ACC112 (cell line): ENCODE measurements at regions not wholly inside any gene's neighbourhood (a gene's known extent, or its start where the extent isn't known, plus 50 kb on each side); places are given as distances from the start of the nearest gene placed in this dataset.

ENCODE experiments used
- H2AFZ ChIP-seq: fragments of 200-600 bp; sonication (generic); one replicate; pipeline ENCODE4 v1.6.0; 2017; ENCODE audit warnings: antibody characterized with exemption, low read length; ENCODE audit not compliant: unreplicated experiment
- H3K27ac ChIP-seq: fragments of 200-600 bp; sonication (generic); 2 replicates; pipeline ENCODE4 v1.5.1; 2014; ENCODE audit warnings: low read depth, mild to moderate bottlenecking, antibody characterized with exemption, low read length, moderate library complexity
- H3K27me3 ChIP-seq: fragments of 200-600 bp; sonication (generic); 2 replicates; pipeline ENCODE4 v1.6.1; 2014; ENCODE audit warnings: mild to moderate bottlenecking, antibody characterized with exemption, low read length, moderate library complexity, mixed read lengths; ENCODE audit not compliant: insufficient read depth
- H3K36me3 ChIP-seq: fragments of 200-600 bp; sonication (generic); 2 replicates; pipeline ENCODE4 v1.6.1; 2016; ENCODE audit warnings: mild to moderate bottlenecking, antibody characterized with exemption, low read length, moderate library complexity, mixed read lengths; ENCODE audit not compliant: insufficient read depth
- H3K4me1 ChIP-seq: fragments of 200-600 bp; sonication (generic); one replicate; pipeline ENCODE4 v1.6.1; 2016; ENCODE audit warnings: low read length, mixed read lengths; ENCODE audit not compliant: insufficient read depth, unreplicated experiment, control insufficient read depth
- H3K4me3 ChIP-seq: fragments of 200-600 bp; sonication (generic); 2 replicates; pipeline ENCODE4 v1.5.1; 2014; ENCODE audit warnings: mild to moderate bottlenecking, low read depth, low read length
- H3K79me2 ChIP-seq: fragments of 200-600 bp; sonication (generic); one replicate; pipeline ENCODE4 v1.6.0; 2016; ENCODE audit warnings: low read length; ENCODE audit not compliant: control insufficient read depth, unreplicated experiment, insufficient read depth

DNA sequence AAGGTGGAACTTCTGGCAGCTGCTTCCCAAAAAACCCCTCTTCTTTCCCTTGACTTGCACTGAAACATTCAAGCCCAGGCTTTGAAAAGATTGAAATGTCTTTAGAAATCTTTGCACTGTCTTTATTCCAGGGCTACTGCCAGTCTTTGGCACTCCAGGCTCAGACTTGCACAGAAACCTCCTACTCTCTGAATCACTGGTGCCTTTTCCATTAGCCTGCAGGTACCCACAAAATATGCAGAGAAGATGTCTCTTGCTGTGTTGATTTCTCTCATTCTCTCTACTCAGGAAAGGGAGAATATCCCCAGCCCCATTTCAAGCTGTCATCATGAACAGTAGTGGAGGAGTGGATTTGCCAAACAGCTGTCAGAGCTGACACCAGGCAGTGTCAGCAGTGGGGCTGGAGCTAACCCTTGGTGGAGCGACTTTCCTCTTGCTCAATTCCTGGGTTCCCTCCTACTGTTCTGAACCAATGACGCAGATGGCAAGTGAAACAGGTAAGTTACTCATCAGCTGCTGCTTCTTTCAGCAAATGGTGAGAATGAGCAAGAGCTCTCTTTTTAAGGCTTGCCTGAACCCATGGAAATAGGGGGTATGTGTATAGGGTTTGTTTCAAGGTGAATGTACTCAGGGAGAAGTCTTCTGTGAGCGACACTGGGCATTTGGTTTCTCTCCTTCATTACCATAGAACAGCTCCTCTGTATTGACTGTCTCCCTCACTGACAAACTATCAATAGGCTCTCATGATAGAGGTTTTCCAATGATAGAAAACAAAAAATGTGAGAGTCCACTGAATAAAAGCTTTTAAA, 362.4 kb downstream of the ADRA2A start:
- H3K27me3 ChIP-seq, result no peaks in the 10 kb centered on the region
- no peak overlapping the region for H3K27ac ChIP-seq
- H3K36me3 ChIP-seq, result no peaks in the 10 kb centered on the region
- no peaks in the 10 kb centered on the region for H3K79me2 ChIP-seq
- H3K4me3 ChIP-seq, result no peak overlapping the region
- no peak overlapping the region for H2AFZ ChIP-seq
- no peaks in the 10 kb centered on the region for H3K4me1 ChIP-seq

DNA sequence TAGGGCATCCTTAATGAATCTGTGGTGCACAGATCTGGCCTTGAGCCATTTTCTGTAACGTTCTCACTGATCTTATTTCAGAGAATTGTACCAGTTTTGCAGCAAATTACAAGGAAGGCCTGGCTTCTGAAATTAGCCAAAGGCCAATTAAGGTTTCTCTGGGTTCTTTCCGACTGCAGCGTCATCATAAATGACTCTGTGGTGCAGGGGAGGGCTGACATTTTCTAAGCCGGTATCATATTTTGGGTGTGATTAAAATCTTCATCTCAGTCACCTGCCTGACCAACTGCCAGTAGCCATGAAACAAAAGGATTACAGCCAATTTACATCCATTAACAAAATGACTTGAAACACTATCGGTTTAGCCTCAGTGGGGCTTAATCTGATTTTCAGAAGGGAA, 363.7 kb downstream of the ADRA2A start:
- Histone ChIP-seq H3K79me2 (no peaks in the 10 kb centered on the region), H2AFZ (no peak overlapping the region), H3K27ac (no peak overlapping the region), H3K4me1 (no peaks in the 10 kb centered on the region), H3K4me3 (no peak overlapping the region), H3K27me3 (no peaks in the 10 kb centered on the region), H3K36me3 (no peaks in the 10 kb centered on the region)

DNA sequence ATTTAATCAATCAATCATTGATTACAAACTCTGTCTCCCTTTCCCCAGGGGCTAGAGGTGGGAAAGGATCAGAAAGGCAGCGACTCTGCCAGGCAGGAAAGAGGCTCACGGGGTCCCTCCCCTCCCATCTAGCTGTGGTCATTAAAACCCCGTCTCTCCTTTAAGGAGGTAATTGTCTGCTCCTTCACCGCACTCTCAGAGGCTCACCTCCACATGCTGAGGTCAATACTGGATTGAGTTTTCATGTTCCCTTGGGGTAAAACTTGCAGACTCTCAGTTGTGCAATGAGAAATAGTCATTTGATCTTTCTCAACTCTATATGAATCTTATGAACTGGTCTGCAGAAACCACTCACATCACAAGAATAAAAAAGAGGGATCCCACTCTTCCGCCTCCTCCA, 368.8 kb downstream of the ADRA2A start:
- Histone ChIP-seq H3K4me1 (no peaks in the 10 kb centered on the region), H3K79me2 (no peaks in the 10 kb centered on the region), H2AFZ (no peak overlapping the region), H3K27ac (no peak overlapping the region), H3K36me3 (no peaks in the 10 kb centered on the region), H3K27me3 (no peaks in the 10 kb centered on the region), H3K4me3 (no peak overlapping the region)

DNA sequence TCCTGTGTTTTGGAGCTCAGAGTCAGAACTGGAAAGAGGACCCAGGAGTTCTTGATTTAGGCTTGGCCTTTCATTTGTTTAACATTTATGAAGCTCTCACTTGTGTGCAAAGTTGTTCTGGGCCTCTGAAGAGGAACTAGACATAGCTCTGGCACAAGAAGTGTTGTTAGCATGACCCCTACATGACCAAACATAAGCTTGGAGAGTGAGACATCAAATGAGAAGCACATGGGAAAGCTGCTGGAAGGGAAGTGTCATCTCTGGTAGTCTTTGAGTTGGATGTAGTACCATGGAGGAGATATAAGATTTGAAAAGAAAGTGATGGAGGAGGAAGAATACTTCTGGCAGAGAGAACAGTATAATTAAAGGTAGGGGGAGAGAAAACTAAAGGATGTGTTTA, 370.1 kb downstream of the ADRA2A start:
- Histone ChIP-seq H3K27me3 (no peaks in the 10 kb centered on the region), H3K4me3 (no peak overlapping the region), H3K79me2 (no peaks in the 10 kb centered on the region), H2AFZ (no peak overlapping the region), H3K4me1 (no peaks in the 10 kb centered on the region), H3K36me3 (no peaks in the 10 kb centered on the region), H3K27ac (no peak overlapping the region)

DNA sequence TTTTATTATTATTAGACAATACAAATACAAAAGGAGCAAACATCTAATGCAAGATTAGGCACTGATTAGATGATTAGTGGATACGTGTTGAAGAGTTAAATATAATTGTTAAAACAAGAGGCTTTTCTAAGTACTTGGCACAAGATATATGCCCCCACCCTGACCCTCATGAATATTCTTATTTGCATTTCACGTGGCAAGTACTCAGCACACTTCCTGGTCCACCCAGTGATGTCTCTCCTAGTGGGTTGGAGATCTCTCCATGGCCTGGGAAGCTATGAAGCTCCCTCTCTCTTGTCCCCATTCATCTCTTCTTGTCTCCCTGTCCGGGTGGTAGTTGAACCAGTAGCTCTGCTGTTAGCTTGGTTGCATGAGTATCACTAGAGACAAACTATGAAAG, 375.3 kb downstream of the ADRA2A start:
- no peaks in the 10 kb centered on the region for H3K36me3 ChIP-seq
- H3K27ac ChIP-seq, result no peak overlapping the region
- H2AFZ ChIP-seq, result no peak overlapping the region
- H3K79me2 ChIP-seq, result no peaks in the 10 kb centered on the region
- no peaks in the 10 kb centered on the region for H3K4me1 ChIP-seq
- H3K27me3 ChIP-seq, result no peaks in the 10 kb centered on the region
- no peak overlapping the region for H3K4me3 ChIP-seq

DNA sequence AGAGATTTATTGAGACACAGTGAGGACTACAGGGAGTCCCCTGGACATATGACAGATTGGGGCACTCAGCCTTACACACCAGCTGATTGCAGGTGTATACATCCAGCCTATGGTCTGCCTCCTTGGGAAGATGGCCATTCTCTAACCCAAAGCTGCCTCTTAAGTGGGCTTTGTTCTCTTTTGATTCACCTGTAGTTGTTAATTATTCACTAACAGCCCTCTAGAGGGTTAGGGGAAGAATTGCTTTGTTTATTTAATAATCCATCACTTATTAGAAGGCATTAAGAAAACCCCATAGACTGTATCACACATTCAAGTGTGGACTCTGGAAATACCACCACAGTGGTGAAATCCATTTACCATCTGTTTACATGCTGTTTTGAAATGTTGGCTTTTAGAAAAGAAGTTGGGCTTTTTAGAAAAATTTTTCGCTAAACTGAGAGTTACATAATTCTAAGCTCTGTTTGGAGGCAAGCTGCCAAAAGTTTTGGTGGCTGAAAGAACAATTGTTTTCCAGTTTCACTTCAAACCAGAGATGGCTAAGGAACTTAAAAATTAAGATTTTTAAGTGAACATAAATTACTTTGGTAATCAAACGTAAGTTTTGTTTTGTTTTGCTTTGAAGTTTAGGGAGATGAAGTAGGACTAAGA, 379.1 kb downstream of the ADRA2A start:
- Histone ChIP-seq H3K4me1 (no peaks in the 10 kb centered on the region), H3K27ac (no peak overlapping the region), H2AFZ (no peak overlapping the region), H3K36me3 (no peaks in the 10 kb centered on the region), H3K27me3 (no peaks in the 10 kb centered on the region), H3K79me2 (no peaks in the 10 kb centered on the region), H3K4me3 (no peak overlapping the region)

DNA sequence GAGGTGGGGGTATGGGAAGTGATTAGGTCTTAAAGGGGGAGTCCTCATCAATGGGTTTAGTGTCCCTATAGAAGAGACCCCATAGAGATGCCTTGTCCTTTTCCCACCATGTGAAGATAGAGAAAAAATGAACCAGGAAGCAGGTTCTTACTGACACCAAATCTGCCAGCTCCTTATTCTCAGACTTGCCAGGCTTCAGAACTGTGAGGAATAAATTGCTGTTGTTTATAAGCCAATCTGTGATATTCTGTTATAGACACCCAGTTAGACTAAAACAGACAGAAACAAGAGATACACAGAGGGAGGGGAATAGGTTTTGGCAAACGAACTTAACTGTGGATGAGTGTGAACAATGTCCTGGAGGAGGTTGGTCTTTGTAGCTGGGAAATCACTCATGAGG, 381.4 kb downstream of the ADRA2A start:
- H3K27me3 ChIP-seq, result no peaks in the 10 kb centered on the region
- H2AFZ ChIP-seq, result no peak overlapping the region
- no peak overlapping the region for H3K4me3 ChIP-seq
- no peaks in the 10 kb centered on the region for H3K4me1 ChIP-seq
- no peaks in the 10 kb centered on the region for H3K36me3 ChIP-seq
- no peaks in the 10 kb centered on the region for H3K79me2 ChIP-seq
- H3K27ac ChIP-seq, result no peak overlapping the region

DNA sequence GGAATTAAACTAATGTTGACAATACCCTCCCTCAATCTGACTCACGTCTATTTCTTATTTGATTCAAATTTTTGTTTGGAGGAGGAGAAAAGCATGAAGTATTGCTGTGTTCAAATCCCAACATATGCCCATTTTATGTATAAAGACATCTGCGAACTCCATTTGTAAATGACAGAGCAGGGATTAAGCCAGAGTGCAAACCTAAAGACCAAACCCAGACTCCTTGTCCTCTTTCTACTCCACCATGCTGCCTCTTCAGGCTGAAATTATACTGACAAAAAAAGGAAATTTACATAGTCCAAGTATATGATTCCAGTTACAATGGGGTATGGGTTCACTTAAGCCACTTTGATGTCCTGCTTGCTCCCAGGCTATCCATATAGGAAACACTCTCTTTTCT, 383.1 kb downstream of the ADRA2A start:
- Histone ChIP-seq H2AFZ (no peak overlapping the region), H3K79me2 (no peaks in the 10 kb centered on the region), H3K27ac (no peak overlapping the region)

DNA sequence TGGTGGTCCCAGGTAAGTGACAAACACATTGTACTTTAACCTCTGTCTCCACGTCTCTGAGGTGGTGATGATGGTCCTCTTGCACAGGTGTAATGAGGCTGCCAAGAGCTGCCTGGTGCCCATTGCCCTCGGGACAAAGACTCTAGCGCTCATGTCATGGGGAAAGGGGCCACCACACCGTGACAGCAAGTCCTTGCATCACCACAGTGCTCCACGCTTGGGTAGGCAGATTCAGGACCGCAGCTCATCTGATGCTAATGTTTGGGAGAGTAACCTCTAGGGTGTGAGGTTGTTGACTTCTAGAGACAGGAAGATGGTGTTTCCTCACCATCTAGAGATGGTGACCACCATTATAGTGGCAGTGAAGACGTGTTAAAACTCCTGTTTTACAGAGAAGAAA, 395.6 kb downstream of the ADRA2A start:
- no peaks in the 10 kb centered on the region for H3K79me2 ChIP-seq
- H3K27ac ChIP-seq, result no peak overlapping the region
- H3K4me3 ChIP-seq, result no peak overlapping the region
- H3K27me3 ChIP-seq, result no peaks in the 10 kb centered on the region
- no peaks in the 10 kb centered on the region for H3K4me1 ChIP-seq
- H2AFZ ChIP-seq, result no peak overlapping the region
- H3K36me3 ChIP-seq, result no peaks in the 10 kb centered on the region

More for the DNA sequence above, 383.1 kb downstream of the ADRA2A start:
- H3K27me3 ChIP-seq, result no peaks in the 10 kb centered on the region
- H3K4me1 ChIP-seq, result no peaks in the 10 kb centered on the region
- no peaks in the 10 kb centered on the region for H3K36me3 ChIP-seq
- H3K4me3 ChIP-seq, result no peak overlapping the region

DNA sequence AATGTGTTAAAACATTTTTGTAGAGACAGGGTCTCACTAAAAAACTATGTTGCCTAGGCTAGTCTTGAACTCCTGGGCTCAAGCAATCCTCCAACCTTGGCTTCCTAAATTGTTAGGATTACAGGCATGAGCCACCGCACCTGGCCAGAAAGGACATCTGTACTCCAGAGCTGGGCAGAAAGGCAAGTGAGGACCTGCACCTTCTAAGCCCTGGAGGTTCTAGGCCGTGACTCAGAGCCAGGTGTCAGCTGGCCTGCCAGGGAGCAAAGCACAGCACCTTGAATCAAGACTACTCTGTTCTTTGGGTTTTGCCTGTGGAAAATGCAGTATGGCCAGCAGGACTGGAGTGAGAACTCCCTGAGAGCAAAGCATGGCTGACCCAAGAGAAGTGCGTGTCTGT, 396.5 kb downstream of the ADRA2A start:
- no peaks in the 10 kb centered on the region for H3K27me3 ChIP-seq
- no peak overlapping the region for H3K4me3 ChIP-seq
- H3K27ac ChIP-seq, result no peak overlapping the region
- H3K79me2 ChIP-seq, result no peaks in the 10 kb centered on the region
- no peaks in the 10 kb centered on the region for H3K4me1 ChIP-seq
- no peak overlapping the region for H2AFZ ChIP-seq
- no peaks in the 10 kb centered on the region for H3K36me3 ChIP-seq

DNA sequence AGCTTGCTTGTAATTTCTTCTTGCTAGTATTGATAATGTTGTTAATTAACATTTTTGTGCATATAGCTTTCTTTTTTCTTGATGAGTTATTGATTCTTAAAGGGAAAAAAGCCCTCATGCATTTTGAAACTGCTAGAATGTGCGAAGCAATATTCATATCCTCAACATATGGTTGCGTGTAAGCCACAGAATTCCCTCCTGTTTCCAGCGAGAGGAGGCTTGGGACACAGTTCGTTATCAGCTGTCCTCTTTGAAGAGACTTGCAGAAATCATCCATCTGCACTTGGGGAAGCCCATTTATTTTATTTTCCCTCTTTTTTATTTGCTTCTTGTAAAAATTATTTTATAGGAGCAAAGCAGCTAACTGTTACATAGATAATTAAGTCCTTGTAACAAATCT, 398.0 kb downstream of the ADRA2A start:
- no peaks in the 10 kb centered on the region for H3K4me1 ChIP-seq
- no peaks in the 10 kb centered on the region for H3K79me2 ChIP-seq
- H3K36me3 ChIP-seq, result no peaks in the 10 kb centered on the region
- no peak overlapping the region for H3K27ac ChIP-seq
- H2AFZ ChIP-seq, result no peak overlapping the region
- no peaks in the 10 kb centered on the region for H3K27me3 ChIP-seq
- H3K4me3 ChIP-seq, result no peak overlapping the region
